SH-SY5Y (cell line): ENCODE measurements at regions not wholly inside any gene's neighbourhood (a gene's known extent, or its start where the extent isn't known, plus 50 kb on each side); places are given as distances from the start of the nearest gene placed in this dataset.

Experiments used
- GATA2 ChIP-seq: IDR thresholded peaks from 2 replicates; pipeline ENCODE4 v1.6.1; 2011; ENCODE audit warnings: mild to moderate bottlenecking, low read depth, low read length
- GATA3 ChIP-seq: IDR thresholded peaks from 2 replicates; pipeline ENCODE4 v1.6.1; 2011; ENCODE audit warnings: low read depth, mild to moderate bottlenecking, low read length, moderate library complexity

DNA sequence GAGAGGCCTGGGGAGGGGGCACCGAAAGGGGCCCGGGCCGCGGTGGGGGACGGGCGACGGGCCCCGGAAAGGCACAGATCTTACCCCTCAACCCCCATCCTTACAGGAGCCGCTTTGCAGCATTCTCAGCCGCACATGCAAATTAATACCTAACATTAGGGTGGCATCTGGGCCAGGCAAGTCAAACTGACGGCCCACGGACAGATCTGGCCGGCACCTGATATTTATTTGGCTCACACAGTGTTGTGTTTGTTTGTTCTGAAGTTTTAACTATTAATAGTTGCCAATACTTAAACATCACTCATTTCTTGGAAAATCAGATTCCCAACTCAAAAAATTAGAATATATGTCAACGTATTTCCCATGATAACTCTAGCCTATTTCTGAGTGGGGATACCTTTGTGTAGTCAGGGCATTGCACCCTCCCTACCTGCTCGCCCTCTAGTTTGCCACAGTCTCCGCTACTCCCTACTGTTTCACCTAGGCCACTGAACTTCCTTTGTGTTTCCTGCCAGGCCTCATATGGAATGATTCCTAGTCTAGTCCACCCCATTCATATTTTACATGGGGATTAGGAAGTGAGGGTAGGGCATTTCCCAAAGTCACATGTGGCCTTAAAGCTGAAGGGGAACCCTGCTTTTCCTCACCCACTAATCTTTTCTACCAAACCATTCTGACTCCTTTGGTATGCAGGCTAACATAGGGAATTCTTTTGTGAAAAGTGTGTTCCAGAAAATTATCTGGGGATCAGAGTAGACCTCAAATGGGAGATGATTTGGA, 71.9 kb upstream of the LARP1 start:
- TF ChIP-seq GATA3 (no peak), GATA2 (no peak)
